MM.1S (cell line): ENCODE measurements at regions not wholly inside any gene's neighbourhood (a gene's known extent, or its start where the extent isn't known, plus 50 kb on each side); places are given as distances from the start of the nearest gene placed in this dataset.

Experiments
- EZH2 ChIP-seq: fragments of 300-600 bp; sonication (generic); optimal IDR thresholded peaks from 2 replicates; pipeline ENCODE3; 2017; ENCODE audit warnings: low read depth, mild to moderate bottlenecking, antibody characterized with exemption, low read length, mixed read lengths
- EZH2phosphoT487 ChIP-seq: fragments of 300-600 bp; sonication (generic); IDR thresholded peaks from 2 replicates; pipeline ENCODE4 v1.6.1; 2018; ENCODE audit warnings: antibody characterized with exemption, low read length
- TF ChIP-seq, protein P1 (sequence below): fragments of 300-600 bp; sonication (generic); IDR thresholded peaks from 2 replicates; pipeline ENCODE4 v1.5.1; 2016; ENCODE audit warnings: antibody characterized with exemption, low read length, mixed read lengths

GRCh38 chr2:42846026-42846425, 53.6 kb upstream of the HAAO start:
- TF ChIP-seq EZH2 (no peak), EZH2phosphoT487 (no peak)
- TF ChIP-seq, protein P1, sequence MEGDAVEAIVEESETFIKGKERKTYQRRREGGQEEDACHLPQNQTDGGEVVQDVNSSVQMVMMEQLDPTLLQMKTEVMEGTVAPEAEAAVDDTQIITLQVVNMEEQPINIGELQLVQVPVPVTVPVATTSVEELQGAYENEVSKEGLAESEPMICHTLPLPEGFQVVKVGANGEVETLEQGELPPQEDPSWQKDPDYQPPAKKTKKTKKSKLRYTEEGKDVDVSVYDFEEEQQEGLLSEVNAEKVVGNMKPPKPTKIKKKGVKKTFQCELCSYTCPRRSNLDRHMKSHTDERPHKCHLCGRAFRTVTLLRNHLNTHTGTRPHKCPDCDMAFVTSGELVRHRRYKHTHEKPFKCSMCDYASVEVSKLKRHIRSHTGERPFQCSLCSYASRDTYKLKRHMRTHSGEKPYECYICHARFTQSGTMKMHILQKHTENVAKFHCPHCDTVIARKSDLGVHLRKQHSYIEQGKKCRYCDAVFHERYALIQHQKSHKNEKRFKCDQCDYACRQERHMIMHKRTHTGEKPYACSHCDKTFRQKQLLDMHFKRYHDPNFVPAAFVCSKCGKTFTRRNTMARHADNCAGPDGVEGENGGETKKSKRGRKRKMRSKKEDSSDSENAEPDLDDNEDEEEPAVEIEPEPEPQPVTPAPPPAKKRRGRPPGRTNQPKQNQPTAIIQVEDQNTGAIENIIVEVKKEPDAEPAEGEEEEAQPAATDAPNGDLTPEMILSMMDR: no peak
